Natural killer cell treated with Interleukin-12 subunit alpha and Interleukin-12 subunit beta and Interleukin-15 and Interleukin-18, amount 100 ng/mL, for 72 hours (primary cell): ENCODE measurements at regions not wholly inside any gene's neighbourhood (a gene's known extent, or its start where the extent isn't known, plus 50 kb on each side); places are given as distances from the start of the nearest gene placed in this dataset.
"Not testable (repeated sequence)": the region's sequence is repeated elsewhere in the genome, so short reads cannot be mapped to it uniquely, and the experiment has no call there.

Experiments used
- ATAC-seq, 2 donors: fragments of 150-1000 bp; cut with Tn5 transposase in 1 of 2; sonication (Bioruptor Pico), chemical (Tn5 transposase) in 1 of 2; 2 replicates each; pipeline ENCODE4 v1.10.0; 2021
- DNase-seq: peaks from one replicate; pipeline ENCODE4 v3.0.0; 2022; ENCODE audit warnings: low spot score
- H3K27ac Mint-ChIP-seq, 2 donors: 1 replicate in 1 of 2; 2 replicates in 1 of 2; pipeline ENCODE4 v1.8.0; 2022; ENCODE audit warnings: mixed read lengths in 2 of 2, mild to moderate bottlenecking in 1 of 2, moderate library complexity in 1 of 2
- H3K27me3 Mint-ChIP-seq, 2 donors: 1 replicate in 1 of 2; 2 replicates in 1 of 2; pipeline ENCODE4 v1.8.0; 2022; ENCODE audit warnings: mixed read lengths in 2 of 2
- H3K36me3 Mint-ChIP-seq: one replicate; pipeline ENCODE4 v1.8.0; 2022; ENCODE audit warnings: mixed read lengths
- H3K4me1 Mint-ChIP-seq, 2 donors: 1 replicate in 1 of 2; 2 replicates in 1 of 2; pipeline ENCODE4 v1.8.0; 2022; ENCODE audit warnings: low read depth in 2 of 2, mixed read lengths in 2 of 2, mild to moderate bottlenecking in 1 of 2
- H3K4me3 Mint-ChIP-seq: one replicate; pipeline ENCODE4 v1.8.0; 2022; ENCODE audit warnings: mixed read lengths
- H3K9me3 Mint-ChIP-seq: 2 replicates; pipeline ENCODE4 v1.8.0; 2022; ENCODE audit warnings: mixed read lengths

DNA sequence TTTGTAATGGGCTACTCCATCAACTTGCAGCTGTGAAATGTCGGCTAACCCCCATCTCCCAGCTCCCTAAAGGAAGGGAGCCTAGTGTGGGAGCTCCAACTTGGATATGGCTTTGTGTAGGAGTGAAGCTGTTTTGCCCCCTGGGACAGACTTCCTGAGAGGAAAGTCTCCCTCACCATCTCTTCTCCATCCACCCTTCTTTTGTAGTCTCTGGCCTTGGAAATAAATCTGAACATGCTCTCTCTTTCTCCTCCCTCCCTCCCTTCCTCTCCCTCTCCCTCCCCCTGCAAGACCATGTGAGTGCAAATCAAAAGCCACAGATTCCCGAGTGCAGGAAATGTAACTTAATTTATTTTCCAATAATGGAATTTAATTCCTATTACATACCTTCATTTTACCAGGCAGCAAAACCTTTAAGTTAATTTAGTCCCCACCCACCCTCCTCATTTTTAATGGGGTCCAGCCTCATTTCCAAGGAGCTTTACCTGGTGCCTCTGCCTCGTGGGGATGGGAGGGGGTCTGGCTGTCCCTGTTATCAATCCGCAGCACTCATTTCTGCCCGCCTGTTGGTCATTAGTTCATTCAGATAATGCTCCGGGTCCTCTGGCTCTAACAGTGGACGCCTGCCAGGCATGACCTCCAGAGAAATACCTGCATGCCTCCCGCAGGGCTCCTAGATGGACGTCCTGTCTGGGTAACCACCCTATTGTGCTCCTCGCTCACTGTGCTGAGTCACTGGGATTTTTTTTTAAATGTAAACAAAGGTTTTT lies 122.9 kb upstream of the TAF11L2 start:
- H3K27ac Mint-ChIP-seq, result no peak overlapping the region
- H3K4me3 Mint-ChIP-seq, result no peak overlapping the region
- DNase-seq (no peak), ATAC-seq (no peak)
- peaks cover 7% of the 10 kb centered on the region for H3K9me3 Mint-ChIP-seq
- no peaks in the 10 kb centered on the region for H3K4me1 Mint-ChIP-seq
- H3K36me3 Mint-ChIP-seq, result no peaks in the 10 kb centered on the region
- no peaks in the 10 kb centered on the region for H3K27me3 Mint-ChIP-seq

DNA sequence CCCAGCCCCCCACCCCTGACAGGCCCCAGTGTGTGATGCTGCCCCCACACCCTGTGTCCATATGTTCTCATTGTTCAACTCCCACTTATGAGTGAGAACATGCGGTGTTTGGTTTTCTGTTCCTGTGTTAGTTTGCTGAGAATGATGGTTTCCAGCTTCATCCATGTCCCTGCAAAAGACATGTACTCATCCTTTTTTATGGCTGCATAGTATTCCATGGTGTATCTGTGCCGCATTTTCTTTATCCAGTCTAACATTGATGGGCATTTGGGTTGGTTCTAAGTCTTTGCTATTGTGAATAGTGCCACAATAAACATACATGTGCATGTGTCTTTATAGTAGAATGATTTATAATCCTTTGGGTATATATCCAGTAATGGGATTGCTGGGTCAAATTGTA lies 122.1 kb upstream of the TAF11L2 start:
- H3K27ac Mint-ChIP-seq, H3K36me3 Mint-ChIP-seq, H3K4me3 Mint-ChIP-seq, H3K4me1 Mint-ChIP-seq, H3K27me3 Mint-ChIP-seq, ATAC-seq, DNase-seq, H3K9me3 Mint-ChIP-seq: not testable (repeated sequence)

DNA sequence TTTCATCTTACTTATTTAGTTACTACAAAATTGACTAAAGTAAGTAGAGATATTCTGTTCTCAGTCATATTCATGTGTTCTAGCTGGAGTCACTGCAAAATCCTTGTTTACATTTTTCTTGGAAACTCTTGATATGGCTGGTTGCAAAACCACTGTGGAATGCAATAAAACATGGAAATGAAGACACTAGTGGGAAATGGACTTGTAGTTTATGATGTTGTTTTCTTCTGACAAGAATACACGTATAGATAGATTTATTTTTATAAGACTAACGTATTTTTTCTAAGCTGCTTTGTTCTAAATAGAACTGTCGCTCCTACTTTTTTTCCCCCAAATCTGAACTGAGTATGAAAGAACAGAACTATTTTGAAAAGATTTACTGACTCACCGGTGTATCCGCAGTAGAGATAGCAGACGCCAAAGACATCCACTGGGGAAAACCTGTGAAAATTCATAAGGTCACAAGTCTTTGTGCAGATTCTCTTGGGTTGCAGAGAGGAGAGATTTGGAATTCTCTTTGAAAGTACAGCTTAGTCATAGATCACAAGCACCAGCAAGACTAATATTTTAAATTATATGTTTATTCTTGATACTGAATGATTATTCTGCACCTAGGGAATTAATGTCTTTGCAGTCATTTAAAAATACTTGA lies 119.6 kb upstream of the TAF11L2 start:
- Mint-ChIP-seq H3K9me3 (peaks cover 7% of the 10 kb centered on the region), H3K27ac (no peak overlapping the region), H3K27me3 (no peaks in the 10 kb centered on the region), H3K36me3 (no peaks in the 10 kb centered on the region), H3K4me3 (no peak overlapping the region), H3K4me1 (no peaks in the 10 kb centered on the region)
- ATAC-seq, result no peak
- no peak for DNase-seq

DNA sequence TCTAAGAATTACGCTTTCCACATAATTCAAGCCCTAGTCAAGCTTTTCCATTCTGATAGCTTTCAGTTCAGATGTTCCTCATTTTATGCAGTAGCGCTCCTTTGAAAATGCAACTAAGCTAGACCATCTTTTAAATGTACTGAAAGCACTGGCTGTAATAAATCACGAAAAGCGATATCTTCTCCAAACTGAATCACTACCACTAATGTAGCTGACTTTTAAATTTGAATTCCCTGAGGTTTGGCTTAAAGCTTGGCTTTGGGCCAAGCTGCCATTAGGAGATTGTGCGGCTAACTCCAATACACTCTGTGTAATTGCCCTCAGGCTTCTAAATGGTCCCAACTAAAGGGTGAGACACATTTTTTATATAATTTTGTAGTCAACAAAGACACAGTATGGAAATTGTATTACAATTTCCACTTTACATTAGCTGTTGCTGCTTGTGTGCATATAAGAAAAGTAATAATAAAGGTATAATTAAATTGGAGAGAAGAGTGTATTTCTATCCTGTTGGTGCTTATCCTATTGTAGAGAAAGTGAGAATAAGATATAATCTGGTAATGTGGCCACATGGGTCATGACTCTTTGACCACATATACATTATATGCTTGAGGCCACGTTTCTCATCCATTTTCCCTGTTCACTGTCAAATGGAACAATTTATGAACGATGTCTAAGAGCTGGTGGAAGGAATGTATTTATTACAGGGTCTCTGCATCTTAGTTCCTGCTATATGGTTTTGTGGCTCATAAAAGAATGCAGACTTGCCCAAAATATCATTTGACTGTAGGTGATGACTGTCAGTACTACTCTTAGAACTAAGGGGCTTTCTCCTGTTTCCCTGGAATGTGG lies 118.7 kb upstream of the TAF11L2 start:
- no peak for ATAC-seq
- Mint-ChIP-seq H3K27ac (no peak overlapping the region), H3K9me3 (peaks cover 6% of the 10 kb centered on the region), H3K36me3 (no peaks in the 10 kb centered on the region), H3K4me1 (no peaks in the 10 kb centered on the region), H3K27me3 (no peaks in the 10 kb centered on the region), H3K4me3 (no peak overlapping the region)
- no peak for DNase-seq

DNA sequence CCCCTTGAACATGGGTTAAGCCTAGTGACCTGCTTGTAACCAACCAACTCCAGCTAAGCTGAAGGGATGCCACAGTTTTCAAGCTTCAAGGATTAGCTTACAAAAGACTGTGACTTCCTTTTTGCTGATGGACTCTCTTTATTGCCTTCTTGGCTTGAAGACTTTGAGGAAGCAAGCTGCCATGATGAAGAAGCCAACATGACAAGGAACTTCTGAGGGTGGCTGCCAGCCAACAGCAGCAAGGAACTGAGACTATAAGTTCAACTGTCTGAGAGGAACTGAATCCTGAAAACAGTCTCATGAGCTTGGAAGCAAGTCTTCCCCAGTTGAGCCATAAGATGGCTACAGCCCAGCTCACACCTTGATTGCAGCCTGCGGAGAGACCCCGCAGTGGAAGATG lies 116.1 kb upstream of the TAF11L2 start:
- Mint-ChIP-seq H3K4me1 (no peaks in the 10 kb centered on the region), H3K36me3 (no peaks in the 10 kb centered on the region), H3K9me3 (peaks cover 13% of the 10 kb centered on the region), H3K27me3 (no peaks in the 10 kb centered on the region), H3K4me3 (no peak overlapping the region), H3K27ac (no peak overlapping the region)
- no peak for DNase-seq
- no peak for ATAC-seq

DNA sequence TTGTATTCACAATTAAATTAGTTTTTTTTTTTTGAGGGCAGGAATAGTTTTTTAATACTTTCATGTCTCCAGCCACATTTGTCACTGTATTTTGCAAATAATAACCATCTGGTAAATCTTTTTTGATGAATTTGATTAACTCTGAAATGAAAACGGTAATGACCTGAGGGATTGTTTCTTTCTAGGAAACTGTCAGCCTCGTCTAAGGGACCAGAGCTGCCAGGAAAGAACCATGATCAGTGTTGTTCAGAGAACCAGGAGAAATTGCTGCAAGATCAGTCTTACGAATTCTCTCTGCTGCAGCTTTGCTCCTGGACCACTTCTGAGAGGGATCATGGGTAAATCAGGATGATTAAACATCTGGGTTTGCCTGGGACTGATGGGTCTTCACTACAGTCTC lies 114.5 kb upstream of the TAF11L2 start:
- ATAC-seq, result no peak
- Mint-ChIP-seq H3K27me3 (no peaks in the 10 kb centered on the region), H3K4me3 (no peak overlapping the region), H3K4me1 (no peaks in the 10 kb centered on the region), H3K27ac (no peak overlapping the region), H3K9me3 (peaks cover 16% of the 10 kb centered on the region), H3K36me3 (no peaks in the 10 kb centered on the region)
- DNase-seq, result no peak

DNA sequence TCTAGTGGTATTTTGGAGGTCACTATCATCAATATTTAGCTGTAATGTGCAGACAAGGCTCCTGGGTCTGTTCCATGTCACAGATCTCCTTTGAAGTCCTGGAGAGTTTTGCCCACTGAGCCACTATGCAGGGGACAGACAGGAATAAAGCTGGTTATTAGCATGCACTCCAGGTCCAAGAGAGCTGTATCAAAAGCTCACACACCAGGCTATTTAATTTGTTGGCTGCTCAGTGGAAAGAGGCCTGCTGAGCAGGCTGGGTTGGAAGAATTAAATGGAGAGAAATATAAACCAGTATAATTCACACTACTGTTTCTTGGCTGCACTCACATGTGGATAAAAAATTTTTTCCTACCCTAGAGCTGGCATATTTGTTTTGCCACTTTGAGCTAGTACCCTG lies 113.8 kb upstream of the TAF11L2 start:
- Mint-ChIP-seq H3K4me3 (no peak overlapping the region), H3K27me3 (no peaks in the 10 kb centered on the region), H3K9me3 (peaks cover 14% of the 10 kb centered on the region), H3K27ac (no peak overlapping the region), H3K36me3 (no peaks in the 10 kb centered on the region), H3K4me1 (no peaks in the 10 kb centered on the region)
- ATAC-seq (no peak), DNase-seq (no peak)

DNA sequence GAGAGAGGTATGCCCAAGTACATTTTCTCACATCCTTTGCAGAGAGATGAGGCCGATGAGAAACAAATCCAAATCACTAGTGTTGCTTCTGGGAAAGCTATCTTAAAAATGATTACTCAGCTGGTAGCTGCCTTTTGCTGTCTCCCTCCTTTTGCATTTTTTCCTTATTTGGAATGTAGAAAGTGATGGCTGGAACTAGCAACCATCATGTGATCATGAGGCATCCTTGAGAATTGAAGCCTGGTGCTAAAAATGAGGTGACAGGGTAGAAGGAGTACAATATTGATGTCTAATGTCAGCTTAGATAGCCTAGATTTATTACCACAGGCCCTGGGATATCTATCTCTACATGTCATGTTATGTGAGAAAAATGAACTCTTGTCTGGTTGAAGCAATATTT lies 109.3 kb upstream of the TAF11L2 start:
- no peaks in the 10 kb centered on the region for H3K27me3 Mint-ChIP-seq
- peaks cover 5% of the 10 kb centered on the region for H3K36me3 Mint-ChIP-seq
- no peak overlapping the region for H3K27ac Mint-ChIP-seq
- no peak overlapping the region for H3K4me3 Mint-ChIP-seq
- no peaks in the 10 kb centered on the region for H3K4me1 Mint-ChIP-seq
- peaks cover 13% of the 10 kb centered on the region for H3K9me3 Mint-ChIP-seq
- ATAC-seq, result no peak
- DNase-seq, result no peak

DNA sequence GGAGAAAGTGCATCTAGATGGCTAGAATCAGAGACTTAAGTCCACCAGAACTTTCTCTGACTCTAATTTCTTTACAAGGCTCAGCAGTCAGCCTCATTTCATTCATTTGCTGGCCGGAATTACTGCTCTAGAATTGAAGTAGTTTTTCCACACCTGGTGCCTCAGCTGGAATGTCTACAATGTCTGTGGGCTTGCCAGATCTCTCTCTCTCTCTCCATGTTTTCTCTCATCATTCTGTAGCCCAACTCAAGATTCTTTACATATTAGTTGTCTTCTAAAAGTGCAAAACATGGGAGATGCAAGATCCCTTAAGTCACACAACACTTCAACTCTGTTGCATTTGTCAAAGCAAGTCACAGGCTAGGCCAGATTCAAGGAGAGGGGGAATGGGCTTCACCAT lies 103.9 kb upstream of the TAF11L2 start:
- H3K9me3 Mint-ChIP-seq, result peaks cover 14% of the 10 kb centered on the region
- no peak overlapping the region for H3K27ac Mint-ChIP-seq
- no peak overlapping the region for H3K4me3 Mint-ChIP-seq
- no peak for DNase-seq
- peaks cover 10% of the 10 kb centered on the region for H3K36me3 Mint-ChIP-seq
- H3K27me3 Mint-ChIP-seq, result no peaks in the 10 kb centered on the region
- no peak for ATAC-seq
- H3K4me1 Mint-ChIP-seq, result no peaks in the 10 kb centered on the region

DNA sequence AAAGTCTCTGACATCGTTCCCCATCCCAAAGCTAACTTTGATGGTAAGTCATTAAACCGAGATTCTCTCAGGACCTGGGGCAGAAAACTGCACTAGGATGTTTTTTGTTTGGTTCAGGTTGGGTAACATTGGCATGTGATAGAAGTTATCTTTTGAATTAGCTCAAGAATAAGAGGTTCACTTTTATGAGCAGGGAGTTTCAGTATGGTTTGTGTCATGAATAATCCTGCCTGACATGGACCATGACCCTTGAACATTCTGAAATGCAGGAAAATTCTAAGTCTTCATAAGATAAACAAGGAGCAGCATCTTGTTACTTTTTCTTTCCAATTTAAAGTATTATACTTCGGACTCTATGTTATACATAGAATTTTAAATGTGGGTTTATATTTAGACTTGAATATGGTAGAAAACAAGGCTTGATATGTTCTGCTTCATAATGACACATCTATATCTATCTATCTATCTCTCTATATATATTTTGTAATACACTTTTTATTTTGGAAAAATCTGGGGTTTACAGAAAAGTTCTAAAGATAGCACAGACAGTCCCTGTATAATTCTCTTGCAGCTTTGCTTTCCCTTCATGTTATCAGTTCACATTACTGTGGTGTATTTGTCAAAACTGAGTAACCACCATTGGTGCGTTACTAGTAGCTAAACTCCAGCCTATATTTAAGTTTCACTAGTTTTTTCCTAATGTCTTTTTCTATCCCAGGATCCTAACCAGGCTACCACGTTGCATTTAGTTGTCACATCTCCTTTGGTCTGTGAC lies 102.7 kb upstream of the TAF11L2 start:
- no peak for DNase-seq
- no peak overlapping the region for H3K4me3 Mint-ChIP-seq
- peaks cover 14% of the 10 kb centered on the region for H3K9me3 Mint-ChIP-seq
- no peaks in the 10 kb centered on the region for H3K27me3 Mint-ChIP-seq
- no peak for ATAC-seq
- H3K36me3 Mint-ChIP-seq, result peaks cover 10% of the 10 kb centered on the region
- H3K4me1 Mint-ChIP-seq, result no peaks in the 10 kb centered on the region
- H3K27ac Mint-ChIP-seq, result no peak overlapping the region

DNA sequence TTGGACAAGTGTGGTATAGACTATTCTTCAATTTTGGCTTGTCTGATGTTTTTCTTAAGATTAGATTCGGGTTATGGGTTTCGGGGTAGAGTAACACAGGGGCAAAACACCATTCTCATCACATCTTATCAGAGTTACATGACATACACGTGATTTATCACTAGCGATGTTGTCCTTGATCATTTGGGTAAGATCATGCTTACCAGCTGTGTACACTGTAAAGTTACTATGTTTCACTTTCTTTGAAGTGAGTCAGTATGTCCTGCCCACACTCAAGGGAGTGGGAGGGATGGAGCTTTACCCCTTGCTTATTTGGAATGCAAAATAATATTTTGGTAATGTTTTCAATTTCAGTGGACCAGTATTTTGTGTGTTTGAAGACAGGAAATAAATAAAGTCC lies 101.8 kb upstream of the TAF11L2 start:
- Mint-ChIP-seq H3K36me3 (peaks cover 5% of the 10 kb centered on the region), H3K27me3 (no peaks in the 10 kb centered on the region), H3K4me3 (no peak overlapping the region), H3K9me3 (peaks cover 11% of the 10 kb centered on the region), H3K27ac (no peak overlapping the region), H3K4me1 (no peaks in the 10 kb centered on the region)
- DNase-seq (no peak), ATAC-seq (peak in 1 of 2 donors; percentile 36)

DNA sequence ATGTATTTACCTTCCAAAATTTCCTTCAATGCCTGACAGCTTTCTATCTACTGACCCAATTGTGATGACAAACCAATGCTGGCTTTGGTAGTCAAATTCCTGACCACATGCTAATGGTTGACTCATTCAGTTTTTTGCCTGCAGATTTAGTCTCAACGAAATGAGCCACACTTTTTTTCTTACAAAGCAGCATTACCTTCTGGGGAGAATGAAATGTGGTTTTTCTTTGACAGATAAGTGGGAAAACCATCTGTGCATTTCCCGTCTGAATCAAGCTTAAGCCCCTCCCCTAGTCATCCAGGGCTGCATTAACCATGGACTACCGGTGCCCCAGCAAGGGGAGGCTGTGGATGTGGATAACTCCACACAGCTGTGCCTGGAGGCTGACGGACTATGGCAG lies 99.6 kb upstream of the TAF11L2 start:
- H3K4me1 Mint-ChIP-seq, result no peaks in the 10 kb centered on the region
- H3K27ac Mint-ChIP-seq, result no peak overlapping the region
- ATAC-seq (no peak), DNase-seq (no peak)
- peaks cover 5% of the 10 kb centered on the region for H3K36me3 Mint-ChIP-seq
- no peaks in the 10 kb centered on the region for H3K27me3 Mint-ChIP-seq
- H3K4me3 Mint-ChIP-seq, result no peak overlapping the region
- peaks cover 11% of the 10 kb centered on the region for H3K9me3 Mint-ChIP-seq

DNA sequence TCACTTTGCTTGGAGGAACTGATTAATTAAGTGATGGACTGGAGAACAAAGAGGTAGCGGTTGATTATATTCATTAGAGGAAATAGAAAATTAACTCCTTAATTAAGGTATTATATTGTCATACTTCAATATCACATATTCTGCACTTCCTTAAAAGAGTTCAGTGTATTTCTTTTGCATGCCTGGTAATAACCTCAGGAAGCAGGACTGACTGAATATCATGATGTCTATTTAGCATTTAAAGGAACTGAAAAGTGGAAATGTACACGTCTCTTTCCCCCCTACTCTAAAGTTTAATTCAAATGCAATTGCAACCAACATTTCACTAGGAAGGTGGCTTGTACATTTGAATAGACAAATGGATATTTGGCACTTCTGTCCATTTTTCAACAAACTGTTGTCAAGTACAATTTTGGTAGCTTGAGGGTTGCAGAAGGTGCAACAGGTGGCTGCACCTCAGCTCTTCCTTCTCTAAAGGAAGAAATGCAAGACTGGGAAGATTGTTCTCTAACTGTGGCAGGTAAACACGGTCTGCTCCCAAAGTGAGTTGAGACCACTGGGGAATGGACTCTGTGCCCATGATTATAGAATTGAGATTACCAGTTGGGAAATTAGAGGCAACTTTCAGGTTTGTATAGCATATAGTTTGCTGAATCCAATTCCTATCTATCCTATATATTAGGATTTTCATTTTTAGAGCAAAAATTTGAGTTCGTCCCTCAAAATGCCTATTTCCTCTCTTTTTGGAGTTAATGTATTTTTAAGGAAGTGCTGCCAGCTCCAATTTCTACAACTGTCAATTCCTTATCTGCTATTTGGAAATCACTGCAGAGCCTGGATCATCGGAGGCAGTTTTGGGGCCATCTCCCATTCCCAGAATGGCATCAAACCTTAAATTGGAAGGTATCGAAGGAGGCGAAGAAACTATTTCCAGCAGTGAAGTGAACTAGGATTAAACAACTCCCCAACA lies 98.9 kb upstream of the TAF11L2 start:
- no peak for ATAC-seq
- Mint-ChIP-seq H3K4me3 (no peak overlapping the region), H3K4me1 (no peaks in the 10 kb centered on the region)

More for the DNA sequence above, 98.9 kb upstream of the TAF11L2 start:
- Mint-ChIP-seq H3K27me3 (no peaks in the 10 kb centered on the region), H3K9me3 (peaks cover 16% of the 10 kb centered on the region), H3K36me3 (peaks cover 3% of the 10 kb centered on the region), H3K27ac (no peak overlapping the region)
- DNase-seq, result no peak
